HEK293 (cell line): ENCODE measurements at regions not wholly inside any gene's neighbourhood (a gene's known extent, or its start where the extent isn't known, plus 50 kb on each side); places are given as distances from the start of the nearest gene placed in this dataset.

ENCODE experiments used
- ZNF518A ChIP-seq: fragments of 450-650 bp; formaldehyde crosslinking; conservative IDR thresholded peaks from 2 replicates; pipeline ENCODE4 v1.5.1; 2016; ENCODE audit warnings: low read depth, missing biosample characterization, missing genetic modification characterization
- TF ChIP-seq, protein P1 (sequence below): fragments of 450-650 bp; formaldehyde crosslinking; IDR thresholded peaks from 2 replicates; pipeline ENCODE4 v1.5.1; 2016; ENCODE audit warnings: missing biosample characterization, missing genetic modification characterization

DNA sequence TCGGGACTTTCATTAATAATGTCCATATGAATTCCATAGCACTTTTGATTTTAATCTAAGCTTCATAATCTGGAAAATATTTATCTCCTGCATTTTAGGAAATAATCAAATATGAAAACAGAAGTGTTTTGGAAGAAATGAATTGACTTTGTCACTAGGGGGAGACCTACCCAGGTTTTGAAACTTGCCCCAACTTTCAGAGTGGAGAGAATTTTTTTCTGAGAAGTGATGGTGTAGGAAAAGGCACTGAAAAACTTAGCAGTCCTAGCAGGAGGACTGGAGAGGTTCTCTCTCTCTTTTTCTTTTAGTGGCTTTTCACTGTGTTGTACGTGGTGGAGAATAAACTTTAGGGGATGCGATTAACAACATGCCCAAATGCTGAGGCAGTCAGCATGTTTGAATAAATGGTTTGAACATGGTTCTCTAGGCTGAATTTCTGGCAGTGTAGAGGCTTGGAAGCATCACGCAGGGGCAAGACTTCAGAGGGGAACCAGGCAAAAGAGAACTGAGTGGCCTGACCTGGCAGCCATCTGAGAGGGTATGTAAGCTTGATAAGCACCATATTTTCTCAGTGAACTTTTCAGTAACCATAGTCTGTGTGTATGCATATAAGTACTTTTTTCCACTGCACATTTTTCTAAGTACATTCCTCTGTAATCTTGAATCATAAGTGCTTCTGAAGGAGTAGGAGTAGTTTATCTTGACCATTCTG is 68.3 kb upstream of the NEK7 start:
- TF ChIP-seq, protein P1, sequence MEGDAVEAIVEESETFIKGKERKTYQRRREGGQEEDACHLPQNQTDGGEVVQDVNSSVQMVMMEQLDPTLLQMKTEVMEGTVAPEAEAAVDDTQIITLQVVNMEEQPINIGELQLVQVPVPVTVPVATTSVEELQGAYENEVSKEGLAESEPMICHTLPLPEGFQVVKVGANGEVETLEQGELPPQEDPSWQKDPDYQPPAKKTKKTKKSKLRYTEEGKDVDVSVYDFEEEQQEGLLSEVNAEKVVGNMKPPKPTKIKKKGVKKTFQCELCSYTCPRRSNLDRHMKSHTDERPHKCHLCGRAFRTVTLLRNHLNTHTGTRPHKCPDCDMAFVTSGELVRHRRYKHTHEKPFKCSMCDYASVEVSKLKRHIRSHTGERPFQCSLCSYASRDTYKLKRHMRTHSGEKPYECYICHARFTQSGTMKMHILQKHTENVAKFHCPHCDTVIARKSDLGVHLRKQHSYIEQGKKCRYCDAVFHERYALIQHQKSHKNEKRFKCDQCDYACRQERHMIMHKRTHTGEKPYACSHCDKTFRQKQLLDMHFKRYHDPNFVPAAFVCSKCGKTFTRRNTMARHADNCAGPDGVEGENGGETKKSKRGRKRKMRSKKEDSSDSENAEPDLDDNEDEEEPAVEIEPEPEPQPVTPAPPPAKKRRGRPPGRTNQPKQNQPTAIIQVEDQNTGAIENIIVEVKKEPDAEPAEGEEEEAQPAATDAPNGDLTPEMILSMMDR (tag by site-specific recombination): no peak
- no peak for TF ChIP-seq ZNF518A (tag by site-specific recombination)
